GM12872 (cell line): ENCODE measurements at regions not wholly inside any gene's neighbourhood (a gene's known extent, or its start where the extent isn't known, plus 50 kb on each side); places are given as distances from the start of the nearest gene placed in this dataset.

Experiments used
- TF ChIP-seq, protein P1 (sequence below): IDR thresholded peaks from 3 replicates; pipeline ENCODE4 v1.5.1; 2011; ENCODE audit warnings: low read depth, mild to moderate bottlenecking, low read length, moderate library complexity; ENCODE audit not compliant: insufficient read depth

DNA sequence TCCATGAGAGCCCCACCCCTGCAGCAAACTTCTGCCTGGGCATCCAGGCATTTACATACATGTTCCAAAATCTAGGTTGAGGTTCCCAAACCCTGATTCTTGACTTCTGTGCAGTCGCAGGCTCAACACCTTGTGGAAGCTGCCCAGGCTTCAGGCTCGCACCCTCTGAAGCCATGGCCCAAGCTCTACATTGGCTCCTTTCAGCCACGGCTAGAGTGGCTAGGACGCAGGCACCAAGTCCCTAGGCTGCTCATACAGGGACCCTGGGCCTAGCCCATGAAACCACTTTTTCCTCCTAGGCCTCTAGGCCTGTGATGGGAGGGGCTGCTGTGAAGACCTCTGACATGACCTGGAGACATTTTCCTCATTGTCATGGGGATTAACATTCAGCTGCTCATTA lies 172.8 kb upstream of the SATB1 start:
- TF ChIP-seq, protein P1, sequence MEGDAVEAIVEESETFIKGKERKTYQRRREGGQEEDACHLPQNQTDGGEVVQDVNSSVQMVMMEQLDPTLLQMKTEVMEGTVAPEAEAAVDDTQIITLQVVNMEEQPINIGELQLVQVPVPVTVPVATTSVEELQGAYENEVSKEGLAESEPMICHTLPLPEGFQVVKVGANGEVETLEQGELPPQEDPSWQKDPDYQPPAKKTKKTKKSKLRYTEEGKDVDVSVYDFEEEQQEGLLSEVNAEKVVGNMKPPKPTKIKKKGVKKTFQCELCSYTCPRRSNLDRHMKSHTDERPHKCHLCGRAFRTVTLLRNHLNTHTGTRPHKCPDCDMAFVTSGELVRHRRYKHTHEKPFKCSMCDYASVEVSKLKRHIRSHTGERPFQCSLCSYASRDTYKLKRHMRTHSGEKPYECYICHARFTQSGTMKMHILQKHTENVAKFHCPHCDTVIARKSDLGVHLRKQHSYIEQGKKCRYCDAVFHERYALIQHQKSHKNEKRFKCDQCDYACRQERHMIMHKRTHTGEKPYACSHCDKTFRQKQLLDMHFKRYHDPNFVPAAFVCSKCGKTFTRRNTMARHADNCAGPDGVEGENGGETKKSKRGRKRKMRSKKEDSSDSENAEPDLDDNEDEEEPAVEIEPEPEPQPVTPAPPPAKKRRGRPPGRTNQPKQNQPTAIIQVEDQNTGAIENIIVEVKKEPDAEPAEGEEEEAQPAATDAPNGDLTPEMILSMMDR: no peak

DNA sequence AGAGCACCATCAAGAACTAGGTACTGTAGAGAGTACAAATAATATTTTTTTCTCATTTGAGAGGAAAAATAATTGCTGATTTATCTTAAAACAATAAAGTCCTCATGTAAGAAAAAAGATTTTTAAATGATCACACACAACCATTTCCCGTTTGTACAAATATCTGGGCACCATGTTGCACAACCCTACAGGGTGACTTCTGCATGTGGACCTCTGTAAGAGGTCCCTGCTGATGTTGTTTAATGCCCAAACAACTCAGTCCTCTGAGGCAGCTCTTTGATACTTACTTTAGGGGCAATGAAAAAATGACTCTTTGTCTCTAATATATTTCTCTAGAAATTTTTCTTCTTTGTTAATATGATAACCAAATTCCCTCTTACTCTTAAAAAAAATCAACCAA lies 168.1 kb upstream of the SATB1 start:
- TF ChIP-seq, protein P1: no peak

DNA sequence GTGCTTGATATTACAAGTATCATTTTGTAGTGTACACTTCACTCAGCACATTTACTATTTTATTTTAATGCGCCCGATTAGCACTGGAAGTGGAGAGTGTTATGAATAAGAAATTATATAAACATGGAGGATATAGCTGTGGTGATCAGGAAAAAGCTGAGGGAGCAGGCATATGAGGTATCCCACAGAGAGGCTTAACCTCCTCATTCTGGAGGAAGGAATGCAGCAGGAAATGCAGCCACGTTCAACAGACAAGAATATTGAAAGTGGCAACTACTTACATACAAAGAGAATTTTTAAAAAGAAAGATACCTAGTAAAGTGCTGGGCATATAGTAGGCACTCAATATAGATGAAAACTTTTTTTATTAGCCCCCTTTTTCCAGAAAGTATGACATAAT lies 166.0 kb upstream of the SATB1 start:
- TF ChIP-seq, protein P1: no peak

DNA sequence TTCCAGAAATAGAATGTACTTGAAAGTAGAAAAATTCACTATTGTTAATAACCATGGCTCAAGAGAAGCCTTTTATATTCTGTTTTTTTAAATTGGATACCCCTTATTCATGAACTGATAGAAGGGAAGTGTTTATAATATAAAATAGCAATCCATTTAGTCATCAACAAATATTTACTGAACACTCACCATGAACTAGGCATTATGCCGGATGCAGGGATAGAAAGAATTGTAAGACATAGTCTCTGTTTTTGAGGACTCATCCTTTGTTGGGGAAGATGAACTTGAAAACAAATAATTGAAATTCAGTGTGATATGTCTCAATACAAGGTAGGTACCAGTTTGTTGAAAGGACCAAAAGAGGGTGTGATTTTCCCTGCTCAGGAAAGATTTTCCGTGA lies 160.9 kb upstream of the SATB1 start:
- TF ChIP-seq, protein P1: no peak

DNA sequence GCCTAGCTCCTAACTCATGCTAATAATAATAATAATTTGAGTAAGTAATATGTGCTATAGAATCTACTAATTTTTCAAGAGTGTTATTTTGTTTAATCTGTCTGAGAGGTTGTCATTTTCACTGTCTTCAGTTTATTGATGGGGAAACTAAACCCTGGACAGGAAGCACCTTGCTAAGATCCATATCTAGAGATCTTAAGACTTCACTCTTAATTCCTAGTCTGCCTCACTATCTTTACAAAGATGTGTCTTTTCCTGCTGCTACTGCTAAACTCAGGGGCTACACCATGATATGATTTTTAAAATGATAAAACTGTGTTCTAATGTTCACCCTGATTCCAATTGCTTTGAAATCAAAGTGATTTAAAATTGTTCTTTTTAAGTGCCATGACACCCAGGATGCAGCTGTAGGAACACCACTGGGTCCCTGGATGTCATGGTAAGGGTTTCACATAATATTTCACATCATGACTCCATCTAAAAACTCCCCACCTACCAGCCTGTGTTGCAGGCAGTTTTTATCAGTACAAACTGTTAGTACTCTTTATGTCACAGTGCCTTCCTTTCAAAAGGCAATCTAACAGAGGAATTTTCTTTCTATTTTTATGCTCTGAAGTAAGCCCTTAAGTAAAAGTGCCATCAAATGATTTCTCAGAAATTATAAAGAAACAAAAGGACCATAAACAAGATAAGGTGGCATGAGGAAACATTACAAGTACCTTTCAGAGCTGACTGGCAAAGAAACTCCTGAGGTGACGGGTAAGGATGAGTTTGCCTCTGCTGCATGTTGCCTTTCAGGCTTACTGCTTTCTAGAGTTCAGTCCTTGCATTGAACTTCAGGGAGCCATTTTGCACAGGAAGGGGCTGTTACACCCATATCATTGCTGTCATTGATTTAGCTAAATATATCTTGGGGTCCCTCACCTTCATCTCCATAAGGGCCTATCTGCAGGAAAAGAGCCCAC lies 160.1 kb upstream of the SATB1 start:
- TF ChIP-seq, protein P1: no peak

DNA sequence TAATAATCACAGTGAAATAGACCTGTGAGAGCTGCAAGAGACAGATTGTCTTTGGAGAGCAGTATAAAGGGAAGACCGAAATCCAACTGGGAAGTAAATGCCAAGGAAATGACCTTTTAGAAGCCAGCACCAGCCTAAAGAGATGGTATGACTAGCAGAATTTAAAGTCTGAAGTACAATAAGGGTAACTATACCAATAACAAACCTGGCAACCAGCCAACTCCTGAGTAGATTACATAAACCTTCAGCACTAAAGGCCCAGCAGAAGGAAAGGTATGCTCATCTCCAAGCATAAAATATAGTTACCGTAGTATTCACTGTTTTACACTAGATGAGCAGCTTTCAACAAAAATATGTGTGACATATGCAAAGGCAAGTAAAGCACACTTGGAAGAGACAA lies 155.1 kb upstream of the SATB1 start:
- TF ChIP-seq, protein P1: no peak

DNA sequence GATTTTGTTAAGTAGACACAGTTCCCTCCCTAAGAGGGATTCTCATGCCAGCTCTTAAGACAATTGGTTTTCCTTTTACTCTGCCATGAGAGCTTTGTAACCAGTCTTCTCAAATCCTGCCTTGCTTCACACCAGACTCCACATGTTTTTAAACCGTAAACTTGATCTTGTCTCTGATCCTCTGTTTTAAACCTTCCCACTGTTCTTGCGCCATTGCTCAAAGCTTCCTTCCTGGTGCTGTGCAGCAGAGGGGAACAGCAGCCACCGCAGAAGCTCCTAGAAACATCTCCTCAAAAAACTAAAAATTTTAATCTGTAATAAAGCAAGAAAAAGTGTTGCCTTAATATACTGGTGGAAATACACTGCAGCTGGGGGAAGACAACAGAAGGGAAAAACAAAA lies 154.5 kb upstream of the SATB1 start:
- TF ChIP-seq, protein P1: no peak
